ENCODE measurements at regions not wholly inside any gene's neighbourhood (a gene's known extent, or its start where the extent isn't known, plus 50 kb on each side); places are given as distances from the start of the nearest gene placed in this dataset.

- TF ChIP-seq CTCF (IDR thresholded peaks at IDR 0.05) (no peak), POLR2A (IDR thresholded peaks at IDR 0.05) (no peak)
These were observed 1591.3 kb downstream of the EFNB2 start for GRCh38 chr13:104944176-104944575.
